ENCODE measurements at regions not wholly inside any gene's neighbourhood (a gene's known extent, or its start where the extent isn't known, plus 50 kb on each side); places are given as distances from the start of the nearest gene placed in this dataset.

GRCh38 chr10:130471486-130471885 lies 335.3 kb downstream of the GLRX3 start:
- DNase-seq = no peak

GRCh38 chr10:130472236-130472635 lies 336.0 kb downstream of the GLRX3 start:
- no peak for DNase-seq

GRCh38 chr10:130474591-130474990 lies 338.4 kb downstream of the GLRX3 start:
- no peak for DNase-seq

- DNase-seq = no peak
Observed at GRCh38 chr10:130477360-130477759, 341.2 kb downstream of the GLRX3 start.

- DNase-seq = no peak
Observed at GRCh38 chr10:130479146-130479545, 343.0 kb downstream of the GLRX3 start.

GRCh38 chr10:130479926-130480325 lies 343.7 kb downstream of the GLRX3 start:
- DNase-seq = no peak

GRCh38 chr10:130480491-130480890 lies 344.3 kb downstream of the GLRX3 start:
- no peak for DNase-seq

GRCh38 chr10:130481076-130481930 lies 345.1 kb downstream of the GLRX3 start:
- no peak for DNase-seq

- DNase-seq = no peak
Observed at GRCh38 chr10:130481936-130482335, 345.7 kb downstream of the GLRX3 start.

- DNase-seq = no peak
Observed at GRCh38 chr10:130483691-130484467, 347.7 kb downstream of the GLRX3 start.

GRCh38 chr10:130484468-130485180 lies 348.4 kb downstream of the GLRX3 start:
- no peak for DNase-seq

GRCh38 chr10:130485236-130485957 lies 349.2 kb downstream of the GLRX3 start:
- no peak for DNase-seq

- DNase-seq = no peak
Observed at GRCh38 chr10:130485958-130486895, 350.0 kb downstream of the GLRX3 start.

- DNase-seq = no peak
Observed at GRCh38 chr10:130486906-130487305, 350.7 kb downstream of the GLRX3 start.

GRCh38 chr10:130487566-130487965 lies 351.4 kb downstream of the GLRX3 start:
- DNase-seq = no peak

GRCh38 chr10:130489891-130490290 lies 353.7 kb downstream of the GLRX3 start:
- no peak for DNase-seq

- no peak for DNase-seq
Observed at GRCh38 chr10:130491011-130491692, 355.0 kb downstream of the GLRX3 start.

GRCh38 chr10:130491693-130492050 lies 355.5 kb downstream of the GLRX3 start:
- no peak for DNase-seq

GRCh38 chr10:130492266-130492934 lies 356.2 kb downstream of the GLRX3 start:
- no peak for DNase-seq

GRCh38 chr10:130493021-130493420 lies 356.8 kb downstream of the GLRX3 start:
- no peak for DNase-seq

Data from NCI-H526 (cell line).